ENCODE measurements at regions not wholly inside any gene's neighbourhood (a gene's known extent, or its start where the extent isn't known, plus 50 kb on each side); places are given as distances from the start of the nearest gene placed in this dataset.
"Not testable (repeated sequence)": the region's sequence is repeated elsewhere in the genome, so short reads cannot be mapped to it uniquely, and the experiment has no call there.

DNA sequence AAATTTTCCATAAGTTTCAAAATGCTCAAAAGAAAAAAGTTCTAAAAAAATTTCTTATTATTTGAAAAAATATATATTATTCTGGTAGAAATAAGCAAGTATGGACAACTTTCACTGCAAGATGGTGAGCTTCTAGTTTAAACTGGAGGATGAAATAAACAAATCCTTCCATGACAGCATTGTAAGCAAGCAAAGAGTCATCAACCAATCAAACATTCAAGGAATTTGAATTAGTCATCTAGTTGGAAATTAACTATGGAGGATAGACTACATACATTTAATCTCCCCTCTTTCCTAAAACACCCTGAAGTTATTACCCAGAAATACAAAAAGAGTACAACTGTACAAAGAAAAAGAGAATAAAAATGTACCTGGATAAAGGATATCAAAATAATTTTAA, 51.0 kb upstream of the IRX5 start:
- no peak for DNase-seq

DNA sequence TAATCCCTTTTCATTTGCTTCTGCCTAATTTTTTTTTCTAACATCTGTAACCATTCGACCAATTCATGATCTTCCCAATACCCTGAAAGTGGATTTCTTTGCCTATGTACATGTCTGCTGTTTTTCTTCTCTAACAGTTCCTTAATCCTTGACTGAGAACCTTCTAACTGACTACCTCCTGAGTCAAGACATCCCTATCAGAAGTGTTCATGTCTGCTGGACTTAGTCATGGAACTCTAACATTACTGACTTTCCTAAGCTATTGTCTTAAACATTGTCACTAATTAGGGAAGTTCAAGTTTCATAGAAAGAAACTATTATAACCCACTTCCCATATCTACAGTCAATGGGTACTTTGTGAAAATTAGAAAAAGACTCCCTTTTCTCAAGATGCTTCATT, 52.4 kb upstream of the IRX5 start:
- no peak for DNase-seq

DNA sequence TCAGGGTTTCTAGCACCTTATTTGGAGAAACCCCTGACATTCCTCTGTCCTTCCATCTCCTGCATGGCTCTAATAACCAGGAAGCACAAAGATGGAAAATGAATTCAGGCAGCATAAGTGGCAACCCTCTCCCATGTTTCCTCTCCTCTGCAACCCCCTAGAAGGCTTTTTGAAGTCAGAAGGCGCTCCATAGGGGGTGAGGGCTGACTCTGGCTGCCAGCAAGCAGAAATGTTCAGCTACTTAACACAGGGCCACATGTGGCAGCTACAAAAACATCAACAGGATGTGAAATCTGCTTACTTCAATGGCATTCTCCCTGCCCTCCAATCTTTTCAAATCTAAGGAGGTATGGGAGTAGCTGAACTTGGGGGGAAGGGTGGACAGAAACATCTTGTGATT, 55.2 kb upstream of the IRX5 start:
- no peak for DNase-seq

DNA sequence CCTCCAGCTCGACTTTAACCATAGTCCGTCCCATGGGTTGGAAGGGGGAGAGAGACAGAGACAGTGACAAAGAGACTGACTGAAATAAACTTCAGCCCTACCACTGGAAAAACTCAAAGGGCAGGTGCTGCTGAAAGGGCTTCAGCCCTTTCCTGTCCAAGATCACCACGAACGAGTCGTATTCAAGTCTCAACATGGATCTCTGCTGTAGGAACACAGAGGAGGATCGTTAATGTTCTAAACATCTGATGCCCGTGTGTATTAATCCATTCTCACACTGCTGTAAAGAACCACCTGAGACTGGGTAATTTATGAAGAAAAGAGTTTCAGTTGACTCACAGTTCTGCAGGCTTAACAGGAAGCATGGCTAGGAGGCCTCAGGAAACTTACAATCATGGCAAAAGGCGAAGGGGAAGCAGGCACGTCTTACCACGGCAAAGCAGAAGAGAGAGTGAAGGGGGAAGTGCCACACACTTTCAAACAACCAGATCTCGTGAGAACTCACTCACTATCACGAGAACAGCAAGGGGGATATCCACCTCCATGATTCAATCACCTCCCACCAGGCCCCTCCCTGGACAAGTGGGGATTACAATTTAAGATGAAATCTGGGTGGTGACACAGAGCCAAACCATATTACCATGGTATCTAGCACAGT, 56.8 kb upstream of the IRX5 start:
- DNase-seq = not testable (repeated sequence)

DNA sequence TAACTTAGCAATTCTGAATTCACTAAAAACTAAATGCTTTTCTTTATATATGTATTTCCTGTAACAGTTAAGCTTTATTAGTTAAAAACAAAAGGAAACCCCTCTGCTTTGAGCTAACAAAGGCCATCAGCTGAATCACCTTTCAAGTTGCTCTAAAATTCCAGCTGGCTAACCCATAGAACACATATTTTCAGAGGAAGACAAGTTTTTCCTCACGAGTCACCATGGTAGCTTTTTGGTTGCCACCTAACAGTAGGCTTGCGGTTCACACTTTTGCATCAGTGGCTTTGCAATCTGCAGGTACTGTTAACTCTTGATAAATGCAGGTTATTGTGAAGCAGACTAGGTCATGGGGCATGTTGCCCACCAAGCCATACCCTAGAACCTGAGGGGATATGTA, 57.6 kb upstream of the IRX5 start:
- DNase-seq = no peak

DNA sequence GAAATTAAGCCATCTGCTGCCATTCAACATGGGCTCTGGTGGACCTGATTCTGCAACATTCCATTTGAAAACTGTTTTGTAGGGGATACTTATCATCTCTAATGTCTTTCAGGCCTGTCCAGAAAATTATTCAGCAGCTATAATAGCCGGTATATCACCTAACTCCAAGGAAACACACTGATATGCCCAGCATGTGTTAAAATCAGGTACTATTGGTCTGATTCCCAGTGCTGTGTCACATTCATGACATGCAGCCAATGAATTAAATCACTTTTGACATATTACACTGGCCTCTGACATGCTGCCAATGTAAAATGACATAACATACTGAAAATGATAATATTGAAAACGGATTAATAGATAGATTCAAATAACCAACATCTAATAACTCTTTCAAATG, 60.5 kb upstream of the IRX5 start:
- DNase-seq = no peak

DNA sequence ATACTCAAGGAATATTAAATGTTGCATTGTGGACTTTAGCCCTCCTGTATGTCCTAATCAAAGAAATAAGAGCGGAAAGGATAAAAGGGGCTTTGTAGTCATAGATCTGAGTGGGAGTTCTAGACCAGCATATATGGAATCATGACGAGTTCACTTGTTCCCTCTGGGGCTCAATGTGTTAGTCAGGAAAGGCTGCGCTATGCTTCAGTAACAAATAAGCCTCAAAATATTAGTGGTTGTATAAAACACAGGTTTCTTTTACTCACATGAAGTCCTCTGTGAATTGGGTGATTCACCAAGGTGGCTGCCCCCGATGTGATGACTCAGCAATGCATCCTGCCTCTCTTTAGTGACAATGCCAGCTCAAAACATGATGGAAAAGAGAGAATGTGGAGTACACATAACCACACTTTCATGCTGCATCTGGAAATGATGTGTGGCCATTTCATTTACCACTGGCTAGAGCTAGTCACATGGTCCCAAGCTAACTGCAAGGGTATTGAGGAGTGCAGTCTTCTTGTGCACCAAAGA, 63.3 kb upstream of the IRX5 start:
- DNase-seq = no peak

DNA sequence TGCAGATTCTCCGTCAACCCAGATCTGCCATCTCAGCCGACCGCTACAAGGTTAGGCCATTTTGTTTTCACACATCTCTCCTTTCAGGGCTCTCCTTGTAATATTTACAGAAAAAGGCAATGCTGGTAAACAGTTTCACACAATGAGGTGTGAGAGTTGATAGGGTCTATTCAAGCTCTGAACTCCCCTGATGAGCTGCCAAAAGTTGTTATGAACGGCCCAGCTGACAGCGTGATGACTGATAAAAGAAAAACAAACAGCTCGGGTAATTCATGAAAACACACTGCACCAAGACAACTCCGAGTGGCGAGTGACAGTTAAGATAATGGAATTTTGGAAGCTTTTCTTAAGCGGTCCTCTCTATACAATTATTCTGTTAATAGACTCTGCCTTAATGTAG, 68.1 kb upstream of the IRX5 start:
- no peak for DNase-seq

DNA sequence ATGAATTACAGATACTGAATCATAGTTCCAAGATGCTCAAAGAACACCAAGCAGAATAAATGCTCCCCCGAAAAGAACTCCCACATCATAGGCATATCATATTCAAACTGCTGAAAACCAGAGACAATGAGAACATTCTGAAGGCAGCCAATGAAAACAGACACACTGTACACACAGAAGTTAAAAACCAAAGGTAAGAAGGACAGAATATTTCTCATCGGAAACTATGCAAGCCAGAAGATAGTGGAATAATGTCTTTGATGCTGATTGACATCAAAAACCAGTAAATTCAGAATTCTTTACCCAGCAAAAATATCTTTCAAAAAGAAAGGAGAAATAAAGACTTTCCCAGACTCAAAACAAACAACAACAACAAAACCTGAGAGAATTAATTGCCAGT, 73.8 kb upstream of the IRX5 start:
- DNase-seq = no peak

DNA sequence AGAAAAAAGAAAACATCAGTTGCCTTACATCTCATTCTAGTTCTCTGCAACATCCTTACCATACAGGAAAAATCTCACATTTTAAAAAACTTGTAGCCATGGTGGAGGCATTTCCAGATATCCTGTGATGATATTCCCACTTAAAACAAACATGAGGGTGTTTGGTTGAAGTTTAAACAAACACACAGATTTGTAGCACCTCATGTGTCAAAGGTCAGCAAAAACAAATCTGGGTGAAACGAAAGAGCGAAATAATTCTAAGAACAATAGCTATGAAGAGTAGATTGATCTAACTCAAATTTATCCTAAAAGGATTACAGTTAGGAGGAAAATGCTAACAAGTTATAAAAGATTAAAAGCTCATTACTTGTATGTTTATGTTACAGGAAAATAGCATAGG, 83.1 kb upstream of the IRX5 start:
- DNase-seq = no peak

DNA sequence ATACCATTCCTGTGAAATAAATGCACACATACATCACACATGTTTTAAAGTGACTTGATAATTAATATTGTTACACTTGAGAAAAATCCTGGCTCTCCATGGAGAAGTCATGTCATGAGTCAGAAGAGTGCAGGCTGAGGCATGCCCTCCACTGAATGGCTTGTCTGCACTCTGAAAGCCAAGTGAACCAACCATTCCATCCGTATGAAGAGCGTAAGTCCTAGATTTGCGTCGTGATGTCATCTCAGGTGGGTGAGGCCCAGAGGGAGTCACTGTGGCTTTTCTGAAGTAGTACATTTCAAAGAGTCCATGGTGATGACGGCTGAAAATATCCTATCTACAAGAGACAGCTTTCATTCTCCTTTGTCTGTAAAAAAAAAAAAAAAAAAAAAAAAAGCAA, 83.5 kb upstream of the IRX5 start:
- no peak for DNase-seq

DNA sequence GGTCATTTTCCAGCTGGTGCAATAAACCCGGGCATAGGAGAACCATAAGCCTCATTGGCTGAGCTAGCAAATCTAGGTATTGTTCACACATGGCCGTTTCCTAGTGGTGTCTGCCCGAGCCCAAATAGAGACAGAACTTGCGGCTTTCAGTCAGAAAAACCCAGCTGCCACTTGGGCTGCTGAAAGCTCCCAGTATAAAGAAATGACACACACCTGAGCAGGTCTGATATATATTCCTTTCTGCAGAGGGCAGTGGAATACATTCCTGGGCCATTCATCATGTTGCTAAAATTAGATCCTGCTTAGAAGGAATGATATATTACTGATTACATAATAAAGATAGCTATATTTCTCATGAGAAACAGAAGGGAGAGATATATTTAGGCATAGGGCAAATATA, 83.9 kb upstream of the IRX5 start:
- no peak for DNase-seq

DNA sequence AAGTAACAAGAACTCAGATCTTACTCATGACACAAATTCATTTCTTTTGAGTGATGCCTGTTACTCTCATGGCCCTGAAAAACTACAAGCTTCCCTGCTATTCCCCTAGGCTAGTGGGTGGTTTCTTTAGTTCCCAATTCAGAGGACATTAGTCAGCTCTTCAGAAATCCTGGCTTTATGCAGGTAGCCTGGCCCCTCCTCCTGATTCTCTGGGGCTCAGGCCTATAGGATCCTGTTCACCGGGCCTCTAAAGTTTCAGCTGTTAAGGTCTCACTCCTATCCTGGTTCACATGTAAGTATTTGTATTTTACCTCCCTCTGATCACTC, 87.3 kb upstream of the IRX5 start:
- DNase-seq = no peak

DNA sequence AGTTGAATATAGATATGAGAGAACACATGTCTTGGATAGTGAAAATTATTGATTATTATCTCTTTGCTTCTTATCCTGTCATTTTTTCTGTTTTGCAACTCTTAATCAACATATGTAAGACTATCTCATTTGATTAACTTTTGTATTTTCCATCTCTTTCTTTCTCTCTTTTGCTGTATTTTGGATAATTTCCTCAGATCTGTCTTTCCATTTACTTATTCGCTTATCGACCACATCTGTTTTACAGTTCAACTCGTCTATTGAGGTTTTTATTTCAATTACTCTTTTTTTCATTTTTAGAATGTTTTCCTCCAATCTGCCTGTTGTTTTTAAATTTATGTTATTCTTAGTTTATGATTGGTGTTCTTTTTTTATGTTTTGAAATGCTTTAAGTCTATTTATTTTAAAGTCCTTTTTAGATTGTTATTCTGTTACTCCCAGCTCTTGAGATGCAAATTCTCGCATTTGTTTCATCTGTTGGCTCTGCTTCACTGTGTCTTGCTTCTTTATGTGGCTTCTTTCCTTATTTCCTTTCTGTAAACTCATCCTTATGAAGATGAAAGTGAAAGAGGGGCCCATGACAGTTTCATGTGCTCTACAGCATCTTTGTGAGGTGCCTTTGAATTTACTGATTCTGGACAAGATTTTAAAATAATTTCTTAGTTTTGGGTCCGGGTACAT, 87.8 kb upstream of the IRX5 start:
- no peak for DNase-seq

DNA sequence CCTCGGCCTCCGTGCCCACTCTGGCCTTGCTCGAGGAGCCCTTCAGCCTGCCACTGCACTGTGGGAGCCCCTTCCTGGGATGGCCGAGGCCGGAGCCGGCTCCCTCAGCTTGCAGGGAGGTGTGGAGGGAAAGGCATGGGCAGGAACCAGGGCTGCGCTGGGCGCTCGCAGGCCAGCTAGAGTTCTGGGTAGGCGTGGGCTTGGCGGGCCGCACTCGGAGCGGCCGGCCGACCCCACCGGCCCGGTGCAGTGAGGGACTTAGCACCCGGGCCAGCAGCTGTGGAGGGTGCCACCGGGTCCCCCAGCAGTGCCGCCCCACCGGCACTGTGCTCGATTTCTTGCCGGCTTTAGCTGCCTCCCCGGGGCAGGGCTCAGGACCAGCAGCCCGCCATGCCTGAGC, 101.0 kb upstream of the IRX5 start:
- DNase-seq = no peak

DNA sequence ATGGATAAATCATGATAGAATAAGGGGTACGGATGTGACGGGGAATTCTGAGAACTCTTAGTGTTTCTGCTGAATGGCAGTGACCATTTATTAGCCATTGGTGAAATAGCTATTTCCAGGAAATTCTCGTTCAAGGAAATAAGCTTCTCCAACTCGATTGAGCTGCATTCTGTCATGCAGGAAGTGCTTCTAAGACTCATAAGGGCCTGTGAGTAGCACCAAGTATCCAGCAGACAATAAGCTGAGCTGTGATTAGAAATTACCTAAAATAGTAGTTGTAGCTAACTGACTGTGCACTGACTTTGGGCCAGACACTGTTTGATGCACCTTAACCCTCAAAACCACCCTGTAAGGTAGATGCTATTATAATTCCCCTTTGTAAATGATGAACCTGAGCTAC, 107.8 kb upstream of the IRX5 start:
- no peak for DNase-seq

DNA sequence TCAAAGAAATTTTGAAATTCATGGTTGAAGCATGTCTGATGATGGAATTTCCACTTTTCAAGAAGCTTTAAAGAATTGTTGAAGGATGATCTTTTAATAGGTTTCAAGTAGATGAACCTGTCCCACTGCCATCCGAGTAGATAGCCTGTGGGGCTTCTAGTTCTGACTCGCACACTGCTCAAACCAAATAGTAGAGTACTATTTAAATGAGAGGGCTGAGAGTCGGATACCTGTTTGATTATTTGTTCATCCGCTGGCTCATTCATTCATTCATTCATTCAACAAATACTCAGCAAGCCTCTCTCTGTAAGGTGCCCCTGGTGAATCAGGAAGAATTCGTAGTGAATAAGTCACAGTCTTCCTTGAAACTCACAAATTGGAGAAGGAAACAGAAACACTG, 108.2 kb upstream of the IRX5 start:
- no peak for DNase-seq

DNA sequence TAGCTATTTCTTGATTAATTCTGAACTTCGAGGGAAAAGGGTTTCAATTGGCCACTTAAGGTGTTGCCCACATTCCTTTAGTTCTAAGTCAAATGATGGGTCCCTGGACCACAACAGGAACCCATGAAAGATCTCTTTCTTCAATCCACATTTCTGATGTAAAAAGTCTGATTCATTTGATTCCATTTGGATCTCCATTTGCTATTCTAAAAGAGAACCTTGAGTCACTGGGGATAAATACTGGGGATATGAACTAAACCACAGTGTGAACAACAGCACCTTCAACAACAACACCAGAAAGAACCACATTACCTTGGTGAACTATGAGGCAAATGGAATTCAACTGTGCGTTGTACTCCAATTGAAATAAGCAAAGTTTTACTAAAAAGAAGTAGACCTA, 108.9 kb upstream of the IRX5 start:
- DNase-seq = no peak

DNA sequence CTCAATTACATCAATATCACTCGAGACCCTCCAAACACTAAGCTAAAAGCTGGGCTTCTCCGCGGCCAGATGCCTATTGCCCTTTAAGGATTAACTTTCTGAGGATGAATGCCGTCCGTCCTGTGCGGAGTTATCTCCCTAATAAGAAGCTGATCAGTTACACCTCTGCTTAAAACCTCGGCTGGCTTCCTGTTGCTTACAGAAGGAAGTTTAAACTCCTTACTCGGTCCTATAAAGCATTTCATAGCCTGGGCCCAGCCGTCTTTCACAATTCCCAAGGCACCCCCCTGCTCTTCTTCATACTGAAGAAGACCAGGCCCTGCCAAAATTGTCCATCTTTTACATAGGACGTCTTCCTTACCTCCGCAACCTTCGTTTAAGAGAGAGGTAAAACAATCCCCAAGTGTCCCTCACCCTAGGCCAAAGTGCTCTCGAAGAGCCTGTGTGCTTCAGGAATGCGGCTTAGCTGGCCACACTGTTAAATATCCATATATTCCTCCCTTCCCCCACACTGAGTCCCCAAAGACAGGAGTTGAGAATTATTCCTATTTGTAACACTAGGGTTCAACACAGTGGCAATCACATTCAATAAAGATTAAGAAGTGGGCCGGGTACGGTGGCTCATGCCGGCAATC, 112.6 kb upstream of the IRX5 start:
- DNase-seq = no peak

DNA sequence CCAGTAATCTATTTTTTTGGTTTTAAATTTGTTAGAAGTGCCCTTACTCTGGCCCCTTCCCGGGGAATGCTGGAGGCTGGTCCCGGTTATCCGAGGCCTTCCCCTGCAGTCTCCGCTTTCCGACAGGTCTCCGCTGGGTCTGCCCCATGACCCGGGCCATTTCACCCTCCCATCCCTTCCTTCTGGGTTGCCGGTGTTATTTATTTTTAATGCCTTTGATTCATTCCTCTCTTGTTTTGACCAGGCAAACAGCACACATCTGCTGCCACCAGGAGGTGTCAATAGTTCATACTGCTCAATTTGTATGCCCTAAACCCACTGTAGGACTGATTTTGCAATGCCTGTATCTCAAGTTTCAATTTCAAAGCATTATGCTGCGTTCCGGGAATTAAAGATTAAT, 113.2 kb upstream of the IRX5 start:
- no peak for DNase-seq

DNA sequence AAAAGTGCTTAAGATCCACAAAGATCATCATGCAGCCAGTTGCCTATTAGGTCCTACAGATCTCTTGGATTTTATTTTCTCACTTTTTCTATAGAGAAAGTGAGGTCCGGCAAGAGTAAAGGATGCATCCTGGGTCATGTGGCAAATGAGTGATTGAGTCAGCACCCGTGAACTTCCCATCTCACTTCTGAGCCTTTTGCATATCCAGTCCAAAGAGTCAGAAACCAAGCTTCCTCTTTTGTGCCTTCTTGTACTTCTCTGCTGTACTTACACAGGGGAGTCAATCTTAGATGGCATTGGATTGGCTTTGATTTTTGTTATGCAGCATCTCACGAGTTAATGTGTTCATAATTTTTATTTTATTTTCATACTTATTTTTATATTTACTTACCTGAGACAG, 114.2 kb upstream of the IRX5 start:
- no peak for DNase-seq

DNA sequence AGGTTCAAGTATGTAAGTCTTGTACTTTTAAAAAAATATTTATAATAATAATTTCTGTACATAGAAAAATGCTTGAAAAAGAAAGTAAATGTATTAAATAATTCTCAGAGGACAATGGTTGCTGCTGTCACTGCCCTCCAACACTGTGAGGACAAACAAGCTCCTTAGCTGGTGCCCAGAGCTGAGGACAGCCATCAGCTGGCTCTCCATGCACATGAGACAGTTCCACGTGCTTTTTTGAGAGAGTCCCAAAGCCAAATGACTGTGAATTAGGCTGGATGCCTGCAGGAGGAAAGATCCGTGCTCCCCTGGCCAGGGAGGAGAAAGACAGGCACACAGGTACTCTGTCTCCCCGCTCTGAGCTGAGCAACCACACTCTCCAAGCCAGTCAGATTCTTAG, 115.5 kb upstream of the IRX5 start:
- DNase-seq = no peak

DNA sequence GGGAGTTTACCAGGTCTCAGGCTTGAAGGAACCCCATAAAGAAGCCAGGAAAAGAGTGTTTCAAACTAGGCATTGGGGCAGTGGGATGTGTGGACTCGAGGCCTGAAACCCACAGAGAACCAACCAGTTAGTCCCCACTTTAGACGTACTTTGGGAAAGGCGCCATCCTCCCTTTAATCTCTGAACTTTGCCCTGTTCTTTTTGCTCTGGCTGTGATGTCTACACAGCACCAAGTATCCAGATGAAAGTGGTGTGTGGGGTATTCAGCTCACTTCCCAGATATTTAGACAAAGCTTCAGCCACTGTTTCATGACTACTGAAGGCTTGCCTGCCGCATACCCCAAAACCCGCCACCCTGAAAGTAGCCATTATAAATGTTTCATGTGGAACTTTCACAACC, 116.9 kb upstream of the IRX5 start:
- DNase-seq = no peak

Measured in amygdala (tissue), 56 donors.